ES-I3 (cell line): ENCODE measurements at regions not wholly inside any gene's neighbourhood (a gene's known extent, or its start where the extent isn't known, plus 50 kb on each side); places are given as distances from the start of the nearest gene placed in this dataset.

Experiments used
- H3K36me3 ChIP-seq: 2 replicates; pipeline ENCODE4 v1.6.1; 2013; ENCODE audit warnings: mild to moderate bottlenecking, low read length, control low read depth, moderate library complexity; ENCODE audit not compliant: insufficient read depth
- H3K4me1 ChIP-seq: 2 replicates; pipeline ENCODE4 v1.6.1; 2013; ENCODE audit warnings: mild to moderate bottlenecking, control low read depth, low read length; ENCODE audit not compliant: insufficient read depth
- H3K9ac ChIP-seq: 2 replicates; pipeline ENCODE4 v1.6.1; 2013; ENCODE audit warnings: low read depth, mild to moderate bottlenecking, low read length, moderate library complexity
- H3K9me3 ChIP-seq: 2 replicates; pipeline ENCODE4 v1.6.1; 2013; ENCODE audit warnings: mild to moderate bottlenecking, low read length, moderate library complexity; ENCODE audit not compliant: control insufficient read depth, insufficient read depth

GRCh38 chr13:83272652-83273240, 609.5 kb downstream of the SLITRK1 start:
- H3K4me1 ChIP-seq, result peaks cover 7% of the 10 kb centered on the region; the same call in 1 of the 2 replicates
- no peak overlapping the region for H3K9ac ChIP-seq
- no peaks in the 10 kb centered on the region for H3K9me3 ChIP-seq
- H3K36me3 ChIP-seq, result no peaks in the 10 kb centered on the region

- Histone ChIP-seq H3K4me1 (peaks cover 7% of the 10 kb centered on the region; the same call in 1 of the 2 replicates), H3K36me3 (no peaks in the 10 kb centered on the region), H3K9me3 (no peaks in the 10 kb centered on the region), H3K9ac (no peak overlapping the region)
Measured at GRCh38 chr13:83272076-83272475, 610.2 kb downstream of the SLITRK1 start.

- Histone ChIP-seq H3K36me3 (no peaks in the 10 kb centered on the region), H3K4me1 (no peaks in the 10 kb centered on the region), H3K9ac (no peak overlapping the region), H3K9me3 (no peaks in the 10 kb centered on the region)
Measured at GRCh38 chr13:83265279-83265678, 617.0 kb downstream of the SLITRK1 start.

- Histone ChIP-seq H3K4me1 (no peaks in the 10 kb centered on the region), H3K36me3 (no peaks in the 10 kb centered on the region), H3K9me3 (no peaks in the 10 kb centered on the region), H3K9ac (no peak overlapping the region)
Measured at GRCh38 chr13:83248751-83249150, 633.5 kb downstream of the SLITRK1 start.

GRCh38 chr13:83232626-83233025, 649.6 kb downstream of the SLITRK1 start:
- H3K9ac ChIP-seq, result no peak overlapping the region
- no peaks in the 10 kb centered on the region for H3K4me1 ChIP-seq
- H3K9me3 ChIP-seq, result no peaks in the 10 kb centered on the region
- H3K36me3 ChIP-seq, result no peaks in the 10 kb centered on the region

GRCh38 chr13:83229574-83230305, 652.5 kb downstream of the SLITRK1 start:
- Histone ChIP-seq H3K36me3 (no peaks in the 10 kb centered on the region), H3K4me1 (no peaks in the 10 kb centered on the region), H3K9ac (no peak overlapping the region), H3K9me3 (no peaks in the 10 kb centered on the region)

GRCh38 chr13:83223546-83223945, 658.7 kb downstream of the SLITRK1 start:
- no peaks in the 10 kb centered on the region for H3K9me3 ChIP-seq
- no peaks in the 10 kb centered on the region for H3K36me3 ChIP-seq
- H3K4me1 ChIP-seq, result no peaks in the 10 kb centered on the region
- no peak overlapping the region for H3K9ac ChIP-seq

GRCh38 chr13:83221813-83222241, 660.4 kb downstream of the SLITRK1 start:
- Histone ChIP-seq H3K36me3 (no peaks in the 10 kb centered on the region), H3K9ac (no peak overlapping the region), H3K9me3 (no peaks in the 10 kb centered on the region), H3K4me1 (peaks cover 7% of the 10 kb centered on the region; the same call in 1 of the 2 replicates)

GRCh38 chr13:83221256-83221655, 661.0 kb downstream of the SLITRK1 start:
- no peaks in the 10 kb centered on the region for H3K9me3 ChIP-seq
- no peak overlapping the region for H3K9ac ChIP-seq
- no peaks in the 10 kb centered on the region for H3K36me3 ChIP-seq
- peaks cover 12% of the 10 kb centered on the region for H3K4me1 ChIP-seq

- Histone ChIP-seq H3K4me1 (peaks cover 16% of the 10 kb centered on the region), H3K9me3 (no peaks in the 10 kb centered on the region), H3K9ac (no peak overlapping the region), H3K36me3 (no peaks in the 10 kb centered on the region)
Measured at GRCh38 chr13:83220241-83220640, 662.0 kb downstream of the SLITRK1 start.

- Histone ChIP-seq H3K4me1 (peaks cover 16% of the 10 kb centered on the region), H3K36me3 (no peaks in the 10 kb centered on the region), H3K9ac (no peak overlapping the region), H3K9me3 (no peaks in the 10 kb centered on the region)
Measured at GRCh38 chr13:83219832-83220231, 662.4 kb downstream of the SLITRK1 start.

- Histone ChIP-seq H3K9ac (no peak overlapping the region), H3K9me3 (no peaks in the 10 kb centered on the region), H3K4me1 (peaks cover 16% of the 10 kb centered on the region), H3K36me3 (no peaks in the 10 kb centered on the region)
Measured at GRCh38 chr13:83216479-83217245, 665.6 kb downstream of the SLITRK1 start.

- Histone ChIP-seq H3K9ac (no peak overlapping the region), H3K36me3 (no peaks in the 10 kb centered on the region), H3K9me3 (no peaks in the 10 kb centered on the region), H3K4me1 (peaks cover 16% of the 10 kb centered on the region)
Measured at GRCh38 chr13:83215627-83216026, 666.6 kb downstream of the SLITRK1 start.

- Histone ChIP-seq H3K36me3 (no peaks in the 10 kb centered on the region), H3K4me1 (peaks cover 16% of the 10 kb centered on the region)
Measured at GRCh38 chr13:83214452-83214851, 667.8 kb downstream of the SLITRK1 start.

GRCh38 chr13:83211301-83211700, 671.0 kb downstream of the SLITRK1 start:
- Histone ChIP-seq H3K9ac (no peak overlapping the region), H3K36me3 (no peaks in the 10 kb centered on the region), H3K9me3 (no peaks in the 10 kb centered on the region), H3K4me1 (peaks cover 4% of the 10 kb centered on the region)

More at GRCh38 chr13:83214452-83214851, 667.8 kb downstream of the SLITRK1 start:
- no peaks in the 10 kb centered on the region for H3K9me3 ChIP-seq
- no peak overlapping the region for H3K9ac ChIP-seq
